HG02884 (cell line): ENCODE measurements at regions not wholly inside any gene's neighbourhood (a gene's known extent, or its start where the extent isn't known, plus 50 kb on each side); places are given as distances from the start of the nearest gene placed in this dataset.

ENCODE experiments used
- ATAC-seq: cut with Tn5 transposase; IDR thresholded peaks from one replicate; pipeline ENCODE4 v1.9.1; 2021; ENCODE audit warnings: mild to moderate bottlenecking, moderate library complexity; ENCODE audit not compliant: unreplicated experiment

DNA sequence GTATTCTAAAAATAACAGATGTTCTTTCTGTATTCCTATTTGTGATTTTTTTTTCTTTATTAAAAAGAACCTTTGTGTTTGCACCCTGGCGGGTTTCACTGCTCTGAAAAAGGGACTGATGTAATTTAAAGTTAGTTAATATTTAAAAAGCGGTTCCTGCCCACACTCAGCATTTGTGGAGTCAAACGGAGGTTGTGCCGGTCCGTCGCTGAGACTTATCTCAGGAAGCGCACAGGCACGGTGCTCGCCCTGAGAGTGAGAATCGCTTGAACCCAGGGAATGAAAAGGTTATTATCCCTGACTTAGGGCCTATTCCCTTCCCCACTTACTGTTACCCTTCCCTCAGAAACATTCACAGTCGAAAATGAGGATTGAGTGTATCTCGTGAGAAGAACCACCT is 366.7 kb downstream of the THBS2 start:
- ATAC-seq: no peak

DNA sequence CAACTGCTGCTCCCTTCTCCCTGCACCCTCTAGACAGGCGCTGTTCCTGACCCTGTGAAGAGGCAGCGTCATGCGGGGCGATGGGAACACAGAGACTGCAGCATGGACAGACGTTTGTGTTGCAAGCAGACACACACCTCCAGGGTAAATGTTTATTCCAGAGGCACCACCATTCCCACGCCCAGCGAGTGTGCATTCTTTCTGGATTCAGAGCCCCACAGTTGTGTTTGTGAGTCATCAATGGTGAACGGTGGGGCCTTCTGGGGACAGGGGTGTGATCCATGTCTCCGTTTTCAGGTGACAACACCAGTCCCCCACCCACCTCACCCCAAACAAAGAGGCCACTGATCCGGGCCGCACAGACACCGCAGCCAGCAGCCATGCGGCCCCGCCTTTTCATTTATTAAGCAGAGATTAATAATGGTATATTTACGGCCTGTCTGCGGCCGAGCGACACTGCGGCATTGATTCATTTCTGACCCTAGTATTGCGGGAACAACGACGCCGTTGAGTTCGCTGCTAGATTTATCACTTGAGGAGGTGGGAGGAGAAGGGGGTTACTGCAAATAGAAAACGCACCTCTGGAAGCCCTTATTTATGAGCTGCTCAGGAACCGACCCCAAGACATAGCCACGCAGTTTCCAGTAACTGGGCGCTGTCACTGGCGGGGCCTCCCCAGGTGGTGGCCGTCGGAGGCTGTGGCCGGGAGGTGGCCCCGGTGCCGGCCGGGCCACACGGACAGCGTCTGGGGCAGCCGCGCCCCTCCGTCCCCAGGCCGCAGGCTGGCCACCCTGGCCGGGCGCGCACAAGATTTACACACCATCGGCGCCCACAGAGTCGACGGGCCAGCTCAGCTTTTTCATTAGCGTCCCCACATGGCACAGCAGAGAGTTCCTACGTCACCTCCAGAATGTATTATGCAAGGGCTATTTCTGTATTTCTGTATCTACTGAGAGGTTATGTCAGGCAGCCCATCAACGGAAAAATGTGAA is 367.6 kb downstream of the THBS2 start:
- ATAC-seq: no peak

DNA sequence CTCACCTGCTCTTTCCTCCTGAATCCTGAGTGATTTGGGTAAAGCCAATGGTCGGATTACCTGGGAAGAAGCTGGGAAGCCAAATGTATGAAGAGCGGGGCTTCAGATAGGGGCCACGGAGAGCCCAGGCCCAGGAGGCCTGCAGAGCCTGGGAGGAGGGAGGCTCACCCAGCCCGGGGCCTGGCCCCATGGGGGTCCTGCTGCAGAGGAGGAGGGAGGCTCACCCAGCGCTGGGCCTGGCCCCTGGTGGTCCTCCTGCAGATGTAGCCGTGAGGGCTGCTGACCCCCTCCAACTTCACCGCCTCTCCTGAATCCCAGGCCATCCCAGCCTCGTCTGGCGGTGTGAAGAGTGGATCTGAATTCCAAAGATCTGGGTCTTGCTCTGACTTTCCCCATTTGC is 368.4 kb downstream of the THBS2 start:
- ATAC-seq: no peak

DNA sequence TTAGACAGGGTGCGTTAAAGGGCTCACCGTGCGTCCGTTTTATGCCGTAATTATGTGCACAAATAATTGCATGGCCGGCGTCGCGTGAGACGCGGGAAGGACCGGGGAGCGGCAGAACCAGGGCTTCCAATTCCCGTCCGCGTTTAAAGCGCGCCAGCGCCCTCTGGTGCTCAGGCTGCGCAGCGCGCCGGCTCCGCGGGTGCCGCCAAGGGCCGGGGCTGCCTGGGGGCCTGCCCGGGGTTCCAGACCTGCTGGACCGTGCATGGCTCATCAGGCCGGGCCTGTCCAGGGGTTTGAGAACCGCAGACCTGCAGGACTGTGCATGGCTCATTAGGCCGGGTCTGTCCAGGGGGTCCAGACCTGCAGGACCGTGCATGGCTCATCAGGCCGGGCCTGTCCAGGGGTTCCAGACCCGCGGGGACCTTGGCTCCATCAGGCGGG is 369.0 kb downstream of the THBS2 start:
- peak; percentile 85 for ATAC-seq

DNA sequence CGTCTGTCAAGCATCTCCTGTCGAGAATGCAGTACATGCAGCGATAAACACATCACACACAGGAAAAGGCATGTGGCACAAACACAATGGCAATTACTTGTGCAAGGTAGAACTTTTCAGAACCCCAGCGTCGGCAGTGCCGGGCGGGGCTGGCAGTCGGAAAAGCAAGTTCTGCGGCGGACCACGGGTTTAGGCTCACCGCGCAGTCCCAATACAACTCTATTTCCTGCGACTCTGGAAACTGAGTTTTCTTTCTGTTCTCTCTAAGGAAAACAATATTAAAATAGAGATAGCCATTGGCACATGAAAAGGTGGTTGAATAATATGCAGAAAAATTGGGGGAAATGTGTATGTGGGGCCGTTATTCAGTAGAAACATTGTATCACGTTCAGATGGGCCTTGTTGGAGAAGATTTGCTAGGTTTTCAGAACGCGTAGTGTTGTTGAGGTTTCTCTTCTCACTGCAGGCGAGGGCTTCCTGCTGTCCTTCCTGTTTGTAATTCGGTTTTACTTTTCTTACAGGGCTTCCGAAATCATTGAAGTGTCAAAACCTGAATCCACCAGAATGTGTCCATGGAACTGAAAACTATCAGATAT is 369.5 kb downstream of the THBS2 start:
- peak; percentile 40 for ATAC-seq

DNA sequence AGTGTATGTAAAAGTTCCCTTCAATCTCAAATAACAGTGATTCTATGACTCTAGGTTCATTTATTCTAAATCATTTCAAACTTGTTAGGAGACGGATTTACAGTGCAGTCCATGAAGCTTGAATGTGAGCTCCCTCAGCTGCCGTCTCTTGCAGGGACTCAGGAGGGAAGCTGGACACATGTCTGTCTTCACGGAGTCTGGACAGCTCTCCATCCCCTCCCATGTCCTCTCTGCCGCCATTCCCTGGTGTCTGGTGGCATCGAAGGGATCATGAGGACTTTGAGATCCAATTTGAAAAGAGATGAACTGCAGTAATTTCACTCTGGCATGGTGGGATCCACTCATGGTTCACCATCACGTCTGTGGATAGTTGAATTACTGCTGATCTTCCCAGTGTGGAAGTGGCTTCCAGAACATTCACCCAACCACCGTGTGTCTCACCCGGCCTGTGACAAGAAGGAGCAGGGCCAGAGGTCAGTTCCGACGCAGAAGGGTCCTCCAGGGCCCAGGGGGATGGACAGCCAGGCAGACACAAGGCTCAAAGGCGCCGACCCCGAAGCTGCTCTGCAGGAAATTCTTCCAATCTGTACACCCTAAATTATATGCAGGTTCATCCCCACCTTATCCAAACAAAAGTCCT is 370.1 kb downstream of the THBS2 start:
- no peak for ATAC-seq

DNA sequence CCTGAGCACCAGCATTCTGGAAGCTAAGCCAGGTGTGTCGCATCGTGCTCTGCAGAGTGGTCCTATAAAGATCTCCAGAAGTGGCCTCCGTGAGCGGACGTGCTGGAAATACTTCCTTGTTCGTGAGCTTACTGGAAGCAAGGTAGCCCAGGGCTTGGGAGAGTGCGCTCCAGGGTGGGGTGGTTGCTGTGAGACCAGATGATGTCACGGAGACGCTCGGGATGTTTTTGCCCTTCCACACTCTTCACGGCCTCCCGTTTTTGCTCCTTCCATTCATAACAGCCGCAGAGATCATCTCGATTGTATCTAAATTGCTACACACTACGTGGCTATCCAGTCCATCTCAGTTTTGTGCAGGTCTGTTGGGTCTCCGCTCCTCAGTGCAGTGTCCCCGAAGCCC is 373.4 kb downstream of the THBS2 start:
- no peak for ATAC-seq

DNA sequence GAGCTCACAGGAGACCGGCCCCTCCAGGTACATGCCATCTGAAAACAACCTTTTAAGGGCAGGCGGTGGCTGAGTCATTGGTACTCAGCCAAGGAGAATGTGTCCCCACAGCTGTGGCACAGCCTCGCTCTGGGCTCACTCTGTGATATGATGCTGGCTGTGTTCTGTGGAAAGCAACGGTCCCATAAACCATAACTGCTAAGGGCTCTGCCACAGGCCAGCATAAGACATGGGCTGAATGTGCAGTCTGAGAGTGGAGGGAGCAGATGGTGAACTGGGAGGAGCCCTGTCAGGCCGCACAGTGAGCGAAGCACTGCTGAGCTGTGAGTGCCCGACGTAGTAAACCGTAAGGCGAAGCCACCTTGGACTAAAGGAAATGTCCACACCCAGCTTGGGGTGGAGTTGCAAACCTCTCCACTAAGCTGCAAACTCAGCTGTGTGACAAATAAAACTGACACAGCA is 375.8 kb downstream of the THBS2 start:
- ATAC-seq: no peak

DNA sequence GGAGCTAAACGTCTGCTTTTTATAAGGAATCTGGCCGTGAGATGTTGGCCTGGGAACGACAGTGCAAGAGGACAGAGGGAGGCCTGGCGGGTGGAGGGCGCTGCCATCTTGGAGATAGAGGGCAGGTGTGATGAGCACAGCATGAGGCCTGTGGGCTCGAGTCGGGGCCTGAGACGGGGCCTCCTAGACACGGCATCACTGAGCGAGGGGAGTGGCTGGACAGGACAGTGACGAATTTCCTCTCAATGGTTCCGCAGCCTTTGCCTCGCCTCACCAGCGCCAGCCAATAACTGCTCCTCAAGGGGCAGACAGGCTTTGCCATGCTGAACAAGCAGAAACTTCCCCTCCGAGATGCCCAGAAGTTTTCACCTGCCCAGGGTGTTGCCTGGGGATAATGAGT is 376.7 kb downstream of the THBS2 start:
- no peak for ATAC-seq

DNA sequence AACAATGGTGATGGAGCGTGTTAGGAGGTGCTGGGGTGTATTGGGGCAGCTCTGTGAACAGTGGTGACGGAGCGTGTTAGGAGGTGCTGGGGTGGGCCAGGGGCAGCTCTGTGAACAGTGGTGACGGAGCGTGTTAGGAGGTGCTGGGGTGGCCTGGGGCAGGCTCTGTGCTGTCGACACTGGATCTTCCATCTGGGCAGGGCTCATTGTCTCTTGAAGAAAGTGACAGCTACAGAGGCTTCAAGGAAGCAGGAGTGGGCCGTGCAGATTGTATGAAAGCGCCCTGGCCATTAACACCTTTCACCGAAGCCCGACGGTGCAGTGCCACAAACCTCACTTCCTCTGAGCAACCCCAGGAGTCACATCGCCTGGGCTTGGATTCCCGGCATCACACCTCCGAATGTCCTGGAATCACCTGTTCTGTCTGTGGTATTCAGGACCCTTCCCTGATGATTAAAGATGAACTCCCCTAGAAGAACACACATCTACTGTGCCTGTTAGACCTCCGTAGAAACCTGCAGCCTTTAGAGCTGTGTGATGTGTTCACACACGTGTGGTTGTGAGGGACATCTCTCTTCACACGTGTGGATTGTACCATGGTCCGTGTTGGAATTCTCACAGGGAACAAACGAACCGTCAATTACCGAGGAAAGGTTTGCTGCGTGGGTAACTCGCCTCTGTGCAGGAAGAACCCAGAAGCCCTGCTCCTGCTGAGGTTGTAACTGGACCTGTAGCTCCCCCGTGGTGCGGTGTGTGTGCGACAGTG is 377.7 kb downstream of the THBS2 start:
- ATAC-seq: no peak

DNA sequence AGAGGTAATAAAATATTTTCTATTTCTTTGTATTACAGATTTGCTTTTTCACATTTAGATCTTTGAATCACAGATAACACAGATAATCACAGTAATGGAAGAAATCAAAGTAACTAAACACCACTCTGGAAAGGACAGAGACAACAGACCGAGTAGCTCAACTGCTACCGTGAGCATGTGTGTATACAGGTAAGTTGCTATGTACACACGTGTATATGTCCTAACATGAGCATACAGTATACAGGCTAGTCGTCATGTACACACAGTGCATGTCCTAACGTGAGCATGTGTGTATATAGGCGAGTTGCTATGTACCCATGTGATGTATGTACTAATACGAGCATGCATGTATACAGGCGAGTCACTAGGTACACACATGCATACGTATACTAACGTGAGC is 379.0 kb downstream of the THBS2 start:
- ATAC-seq: no peak

DNA sequence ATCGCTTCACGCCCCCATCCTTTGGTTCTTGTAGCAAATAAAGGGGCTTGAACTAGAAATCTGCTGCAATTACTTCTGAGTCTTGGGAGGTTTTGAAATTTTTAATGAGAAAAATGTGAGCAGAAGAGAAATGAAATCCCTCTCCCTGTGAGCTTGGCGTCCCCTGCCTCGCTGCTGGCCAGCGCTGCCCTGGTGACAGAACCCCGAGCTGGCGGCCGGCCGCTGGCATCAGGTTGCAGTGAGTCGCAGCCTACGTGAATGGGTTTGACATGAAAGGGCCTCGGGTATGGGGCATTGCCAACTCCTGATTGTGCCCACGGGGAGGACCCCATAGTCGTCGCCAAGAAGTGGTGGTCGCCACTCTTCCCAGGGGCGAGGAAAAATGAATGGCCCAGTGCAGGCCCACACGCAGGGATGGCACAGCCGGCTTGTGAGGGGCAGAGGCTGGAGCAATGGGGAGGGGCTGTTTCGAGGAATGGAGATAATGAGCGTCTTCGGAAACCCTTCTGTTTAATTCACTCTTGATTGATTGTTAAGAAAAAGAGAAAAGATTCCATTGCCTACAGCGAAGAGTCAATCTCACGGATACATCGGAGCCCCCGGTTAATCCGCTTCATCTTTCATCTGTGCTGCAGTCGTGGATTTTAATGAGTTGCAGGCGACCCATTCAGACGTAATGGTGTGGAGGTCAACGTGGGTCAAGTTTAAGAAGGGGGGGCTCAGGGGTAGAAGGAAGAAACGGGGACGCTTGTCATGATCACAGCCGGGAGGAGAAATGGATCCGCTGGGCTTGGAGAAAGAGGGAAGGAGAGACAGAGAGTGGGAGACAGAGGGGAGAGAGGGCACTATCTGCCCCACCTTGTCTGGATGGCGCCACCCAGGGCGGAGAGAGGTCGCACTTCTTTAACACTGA is 380.1 kb downstream of the THBS2 start:
- no peak for ATAC-seq

DNA sequence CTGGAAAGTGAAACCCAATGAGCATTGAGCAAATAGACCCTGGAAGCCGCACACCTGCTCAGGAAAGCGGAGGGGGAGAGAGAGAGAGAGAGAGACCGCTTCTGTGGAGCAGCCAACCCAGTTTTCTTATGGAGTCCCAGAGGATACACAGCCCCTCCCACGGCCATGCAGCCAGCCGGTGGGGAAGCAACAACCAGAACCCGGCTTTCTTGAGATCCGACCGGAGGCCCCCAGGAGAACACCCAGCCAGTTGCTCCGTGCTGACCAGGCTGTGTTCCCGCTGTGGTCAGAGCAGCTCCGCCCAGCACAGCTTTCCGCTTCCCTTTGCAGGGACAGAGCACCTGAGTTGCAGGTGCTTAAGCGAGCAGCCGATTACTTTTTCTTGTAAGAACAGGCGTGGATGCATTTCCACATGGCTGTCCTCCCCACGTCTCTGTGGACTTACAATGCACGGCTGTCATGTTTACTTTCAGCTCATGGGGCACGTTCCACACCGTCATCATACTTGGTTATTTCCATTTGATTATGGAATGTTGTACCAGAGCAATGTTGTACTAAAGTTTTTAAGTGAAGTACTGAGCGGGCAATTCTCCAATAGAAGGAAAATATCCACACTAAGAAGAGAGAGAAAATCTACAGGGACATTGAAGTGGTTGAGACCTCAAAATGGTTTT is 381.9 kb downstream of the THBS2 start:
- ATAC-seq: no peak

DNA sequence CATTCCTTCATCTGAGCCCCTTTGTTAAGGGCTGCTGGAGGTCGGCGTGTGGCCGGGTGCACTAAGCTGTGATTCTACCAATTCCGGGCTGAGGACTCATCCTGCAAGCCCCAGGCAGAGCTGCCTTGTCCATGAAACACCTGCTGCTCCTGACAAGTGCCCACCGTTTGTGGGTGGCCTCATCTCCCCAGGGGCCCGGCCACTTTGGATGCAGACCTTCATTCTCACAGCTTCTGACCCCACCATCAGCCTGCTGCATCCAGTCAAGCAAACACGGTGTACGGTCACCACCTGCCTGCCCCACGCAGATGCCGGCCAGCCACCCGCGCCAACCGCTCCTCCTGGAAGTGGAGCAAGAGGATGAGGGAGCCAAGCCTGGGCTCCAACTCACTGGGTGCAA is 382.7 kb downstream of the THBS2 start:
- ATAC-seq: no peak

DNA sequence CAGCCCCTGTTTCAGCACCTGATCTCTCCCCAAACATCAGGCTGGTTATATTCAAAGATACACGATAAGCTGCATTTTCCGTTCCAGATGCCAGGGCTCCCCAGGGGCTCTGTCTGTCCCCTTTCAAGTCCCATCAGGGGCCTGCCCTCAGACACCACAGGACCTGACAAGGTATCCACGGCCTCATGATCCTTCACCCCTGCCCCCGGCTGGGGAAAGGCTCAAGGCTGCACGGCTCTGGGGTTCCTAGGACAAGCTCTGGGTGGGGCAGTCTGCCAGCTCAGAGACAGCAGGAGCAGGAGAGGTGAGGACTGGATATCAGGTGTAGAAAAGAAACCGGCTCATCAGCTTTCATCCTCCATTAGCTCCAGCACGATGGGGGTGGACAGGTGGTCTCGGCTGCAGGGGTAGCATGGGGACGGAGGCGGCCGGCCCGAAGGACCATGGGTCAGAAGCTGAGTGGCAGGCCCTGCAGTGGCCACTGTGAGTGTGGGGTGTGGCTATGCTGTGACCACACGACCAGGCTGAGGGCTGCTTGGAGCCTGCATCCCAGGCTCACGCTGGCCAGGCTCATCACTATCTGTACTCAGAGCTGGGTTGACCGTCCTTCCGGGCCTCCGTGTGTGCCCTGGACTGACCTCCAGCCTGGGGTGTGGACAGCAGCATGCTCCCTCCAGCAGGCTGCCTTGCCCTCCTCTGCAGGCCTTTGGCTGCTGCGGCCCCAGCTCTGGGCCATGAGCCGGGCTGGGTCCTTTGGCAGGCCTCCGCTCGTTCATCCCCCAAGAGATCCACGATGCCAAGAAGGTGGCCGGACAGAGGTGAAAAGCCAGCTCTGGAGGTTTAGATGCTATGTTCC is 386.2 kb downstream of the THBS2 start:
- ATAC-seq: no peak

DNA sequence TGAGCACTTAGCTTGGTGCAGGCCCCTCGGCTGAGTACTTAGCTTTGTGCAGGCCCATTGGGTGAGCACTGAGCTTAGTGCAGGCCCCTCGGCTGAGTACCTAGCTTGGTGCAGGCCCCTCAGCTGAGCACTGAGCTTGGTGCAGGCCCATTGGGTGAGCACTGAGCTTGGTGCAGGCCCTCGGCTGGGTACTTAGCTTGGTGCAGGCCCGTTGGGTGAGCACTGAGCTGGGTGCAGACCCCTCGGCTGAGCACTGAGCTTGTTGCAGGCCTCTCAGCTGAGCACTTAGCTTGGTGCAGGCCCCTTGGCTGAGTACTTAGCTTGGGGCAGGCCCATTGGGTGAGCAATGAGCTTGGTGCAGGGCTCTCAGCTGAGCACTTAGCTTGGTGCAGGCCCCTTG is 387.1 kb downstream of the THBS2 start:
- no peak for ATAC-seq

DNA sequence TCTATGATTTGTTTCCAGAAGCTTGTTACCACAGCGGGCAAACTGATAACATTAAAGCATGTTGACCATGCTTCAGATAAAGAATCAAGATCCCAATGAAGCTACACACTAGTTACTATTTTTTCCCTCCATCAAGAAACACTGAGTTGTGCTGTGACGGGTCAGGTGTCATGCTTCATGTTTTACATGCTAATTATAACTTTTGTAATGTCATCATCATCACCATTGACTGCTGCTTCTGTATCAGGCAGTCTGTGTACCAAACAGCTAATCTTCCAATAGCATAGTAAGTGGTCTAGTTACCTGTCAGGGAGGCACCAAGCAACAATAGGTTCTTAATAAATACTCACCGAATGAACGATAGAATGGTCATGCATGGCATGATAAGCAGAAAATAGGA is 388.1 kb downstream of the THBS2 start:
- ATAC-seq: no peak
